DND-41 (cell line): ENCODE measurements at regions not wholly inside any gene's neighbourhood (a gene's known extent, or its start where the extent isn't known, plus 50 kb on each side); places are given as distances from the start of the nearest gene placed in this dataset.

Experiments
- ATAC-seq: fragments of 200-7000 bp; cut with Tn5 transposase; 3 replicates; pipeline ENCODE4 v1.9.1; 2021; ENCODE audit warnings: low read depth; ENCODE audit not compliant: insufficient read depth
- DNase-seq: peaks from one replicate; pipeline ENCODE4 v3.0.0-alpha.2; 2020
- H2AFZ ChIP-seq: 2 replicates; pipeline ENCODE4 v1.6.0; 2012; ENCODE audit warnings: low read depth, low read length
- H3K27ac ChIP-seq: 2 replicates; pipeline ENCODE4 v1.5.1; 2012; ENCODE audit warnings: low read length, inconsistent platforms
- H3K27me3 ChIP-seq: fragments of 200-600 bp; sonication (generic); 2 replicates; pipeline ENCODE4 v1.6.0; 2012; ENCODE audit warnings: low read length, mild to moderate bottlenecking, inconsistent platforms; ENCODE audit not compliant: insufficient read depth, poor library complexity
- H3K36me3 ChIP-seq: 2 replicates; pipeline ENCODE4 v1.5.1; 2012; ENCODE audit warnings: low read length, inconsistent platforms; ENCODE audit not compliant: insufficient read depth
- H3K4me1 ChIP-seq: 2 replicates; pipeline ENCODE4 v1.5.1; 2012; ENCODE audit warnings: mild to moderate bottlenecking, low read length; ENCODE audit not compliant: insufficient read depth
- H3K4me2 ChIP-seq: 2 replicates; pipeline ENCODE4 v1.6.0; 2012; ENCODE audit warnings: mild to moderate bottlenecking, moderate library complexity, low read length, inconsistent platforms; ENCODE audit not compliant: insufficient read depth
- H3K4me3 ChIP-seq, 2 experiments: fragments of 200-600 bp in 1 of 2; shearing (Covaris generic) in 1 of 2; 2 replicates each; pipeline ENCODE4 v1.5.1; 2012 to 2016; ENCODE audit warnings: inconsistent platforms in 2 of 2, low read length in 2 of 2, mild to moderate bottlenecking in 2 of 2, low read depth in 1 of 2, moderate library complexity in 1 of 2
- H3K79me2 ChIP-seq: 2 replicates; pipeline ENCODE4 v1.6.0; 2012; ENCODE audit warnings: low read length, inconsistent platforms; ENCODE audit not compliant: insufficient read depth
- H3K9ac ChIP-seq: 2 replicates; pipeline ENCODE4 v1.6.0; 2012; ENCODE audit warnings: low read depth, mild to moderate bottlenecking, inconsistent platforms, low read length, moderate library complexity
- H3K9me3 ChIP-seq: 2 replicates; pipeline ENCODE4 v1.5.1; 2012; ENCODE audit warnings: low read length, moderate library complexity, mild to moderate bottlenecking, inconsistent platforms; ENCODE audit not compliant: insufficient read depth, severe bottlenecking
- H4K20me1 ChIP-seq: 2 replicates; pipeline ENCODE4 v1.6.0; 2012; ENCODE audit warnings: low read length; ENCODE audit not compliant: insufficient read depth
- EZH2 ChIP-seq: IDR thresholded peaks from 3 replicates; pipeline ENCODE4 v1.6.1; 2012; ENCODE audit warnings: borderline replicate concordance, low read depth, mild to moderate bottlenecking, moderate library complexity, low read length, inconsistent platforms; ENCODE audit not compliant: severe bottlenecking
- TF ChIP-seq, protein P1 (sequence below): IDR thresholded peaks from 2 replicates; pipeline ENCODE4 v1.5.1; 2012; ENCODE audit warnings: borderline replicate concordance, low read length, moderate library complexity, mild to moderate bottlenecking; ENCODE audit not compliant: poor library complexity, severe bottlenecking; ENCODE audit errors: extremely low read depth

DNA sequence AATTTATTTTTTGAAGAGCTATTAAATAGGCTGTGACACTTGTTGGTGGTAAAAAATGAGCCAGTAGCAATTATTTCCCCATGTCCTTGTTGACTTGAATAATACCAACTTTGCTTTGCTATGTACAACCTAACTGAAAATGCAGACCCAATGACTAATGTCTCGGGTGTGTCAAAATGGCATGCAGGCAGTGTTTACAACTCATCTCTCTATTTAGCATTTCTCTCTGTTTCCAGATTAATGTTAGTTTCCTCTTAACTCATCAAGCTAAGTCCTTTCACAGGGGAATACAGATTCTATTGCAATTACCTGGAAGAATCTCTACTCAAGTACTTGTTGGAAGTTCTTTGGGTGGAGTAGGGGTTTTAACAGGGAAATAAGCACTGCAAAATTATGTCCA lies 504.4 kb downstream of the BCKDHB start:
- DNase-seq (no peak), ATAC-seq (no peak)
- no peaks in the 10 kb centered on the region for H4K20me1 ChIP-seq
- H3K79me2 ChIP-seq, result no peaks in the 10 kb centered on the region
- H3K4me2 ChIP-seq, result no peak overlapping the region
- H3K27me3 ChIP-seq, result no peaks in the 10 kb centered on the region
- no peak overlapping the region for H3K9ac ChIP-seq
- H3K9me3 ChIP-seq, result peaks cover 5% of the 10 kb centered on the region
- no peaks in the 10 kb centered on the region for H3K4me1 ChIP-seq
- TF ChIP-seq, protein P1, sequence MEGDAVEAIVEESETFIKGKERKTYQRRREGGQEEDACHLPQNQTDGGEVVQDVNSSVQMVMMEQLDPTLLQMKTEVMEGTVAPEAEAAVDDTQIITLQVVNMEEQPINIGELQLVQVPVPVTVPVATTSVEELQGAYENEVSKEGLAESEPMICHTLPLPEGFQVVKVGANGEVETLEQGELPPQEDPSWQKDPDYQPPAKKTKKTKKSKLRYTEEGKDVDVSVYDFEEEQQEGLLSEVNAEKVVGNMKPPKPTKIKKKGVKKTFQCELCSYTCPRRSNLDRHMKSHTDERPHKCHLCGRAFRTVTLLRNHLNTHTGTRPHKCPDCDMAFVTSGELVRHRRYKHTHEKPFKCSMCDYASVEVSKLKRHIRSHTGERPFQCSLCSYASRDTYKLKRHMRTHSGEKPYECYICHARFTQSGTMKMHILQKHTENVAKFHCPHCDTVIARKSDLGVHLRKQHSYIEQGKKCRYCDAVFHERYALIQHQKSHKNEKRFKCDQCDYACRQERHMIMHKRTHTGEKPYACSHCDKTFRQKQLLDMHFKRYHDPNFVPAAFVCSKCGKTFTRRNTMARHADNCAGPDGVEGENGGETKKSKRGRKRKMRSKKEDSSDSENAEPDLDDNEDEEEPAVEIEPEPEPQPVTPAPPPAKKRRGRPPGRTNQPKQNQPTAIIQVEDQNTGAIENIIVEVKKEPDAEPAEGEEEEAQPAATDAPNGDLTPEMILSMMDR, result no peak
- no peak for TF ChIP-seq EZH2
- H3K27ac ChIP-seq, result no peak overlapping the region
- H3K36me3 ChIP-seq, result no peaks in the 10 kb centered on the region
- H2AFZ ChIP-seq, result no peak overlapping the region
- no peak overlapping the region for H3K4me3 ChIP-seq

DNA sequence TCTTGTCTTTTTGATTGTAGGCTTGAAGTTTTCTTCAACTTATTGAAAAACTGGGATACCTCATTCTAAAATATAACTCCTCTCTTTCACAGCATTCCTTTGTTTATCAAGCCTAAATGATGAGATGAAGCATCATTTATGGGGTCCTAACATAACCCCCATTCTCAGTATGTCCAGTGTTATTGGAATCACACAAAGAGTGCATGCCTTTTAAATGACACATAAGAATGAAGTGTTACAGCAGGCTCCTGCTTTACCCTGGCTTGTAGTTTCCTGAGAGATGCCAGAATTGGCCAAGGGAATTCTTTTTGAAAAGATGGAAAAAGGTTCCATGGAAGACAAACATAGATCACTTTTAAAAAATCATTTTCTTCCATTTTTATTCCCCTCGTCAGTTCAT lies 502.4 kb downstream of the BCKDHB start:
- Histone ChIP-seq H3K4me2 (no peak overlapping the region), H3K4me1 (no peaks in the 10 kb centered on the region), H3K79me2 (no peaks in the 10 kb centered on the region), H3K9me3 (peaks cover 5% of the 10 kb centered on the region), H4K20me1 (no peaks in the 10 kb centered on the region), H3K9ac (no peak overlapping the region), H2AFZ (no peak overlapping the region), H3K36me3 (no peaks in the 10 kb centered on the region), H3K27me3 (no peaks in the 10 kb centered on the region), H3K4me3 (no peak overlapping the region), H3K27ac (no peak overlapping the region)
- ATAC-seq (no peak), DNase-seq (no peak)
- TF ChIP-seq, protein P1, result no peak
- TF ChIP-seq EZH2, result no peak

DNA sequence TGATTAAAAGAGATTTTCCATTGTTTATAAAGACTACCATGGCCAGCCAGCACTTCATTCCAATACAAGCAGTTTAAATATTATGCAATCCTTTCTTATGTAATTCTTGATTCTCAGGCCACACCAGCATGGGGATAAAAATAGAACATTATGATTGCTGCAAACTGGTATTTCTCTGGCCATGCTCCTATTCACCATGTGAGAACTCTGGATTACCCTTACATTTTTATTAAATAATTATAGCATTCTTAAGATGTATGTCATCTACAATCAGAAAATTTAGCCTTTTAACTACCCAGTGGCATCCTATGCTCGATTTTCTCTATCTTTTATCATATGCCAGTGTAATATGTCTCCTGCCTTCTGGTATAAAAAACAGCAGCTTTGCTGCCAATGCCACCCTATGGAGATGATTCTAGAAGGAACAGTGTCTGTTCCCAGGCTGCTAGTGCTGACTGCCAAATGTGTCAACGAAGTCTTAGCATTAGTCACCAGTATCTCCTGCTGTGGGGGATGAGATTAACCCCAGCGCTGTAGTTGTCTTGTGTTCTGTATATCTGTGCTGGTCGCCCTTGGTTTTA lies 501.4 kb downstream of the BCKDHB start:
- Histone ChIP-seq H3K9me3 (peaks cover 5% of the 10 kb centered on the region), H3K27ac (no peak overlapping the region), H3K27me3 (no peaks in the 10 kb centered on the region), H3K4me2 (no peak overlapping the region), H3K79me2 (no peaks in the 10 kb centered on the region), H2AFZ (no peak overlapping the region), H3K9ac (no peak overlapping the region), H3K4me1 (no peaks in the 10 kb centered on the region), H3K36me3 (no peaks in the 10 kb centered on the region), H4K20me1 (no peaks in the 10 kb centered on the region), H3K4me3 (no peak overlapping the region)
- no peak for ATAC-seq
- DNase-seq, result no peak
- no peak for TF ChIP-seq EZH2
- TF ChIP-seq, protein P1, result no peak
